Breast epithelium (tissue), 3 donors: ENCODE measurements at regions not wholly inside any gene's neighbourhood (a gene's known extent, or its start where the extent isn't known, plus 50 kb on each side); places are given as distances from the start of the nearest gene placed in this dataset.

ENCODE experiments used
- POLR2A ChIP-seq: fragments of 450-650 bp; IDR thresholded peaks from one replicate; pipeline ENCODE4 v1.6.1; 2016; ENCODE audit warnings: antibody characterized with exemption, mild to moderate bottlenecking, moderate library complexity
- POLR2AphosphoS5 ChIP-seq, 3 donors: sonication (generic); formaldehyde crosslinking; IDR thresholded peaks; one replicate each; pipeline ENCODE4 v1.6.1; 2017; ENCODE audit warnings: antibody characterized with exemption in 3 of 3
- TF ChIP-seq, protein P1 (sequence below), 3 donors: fragments of 450-650 bp; IDR thresholded peaks; one replicate each; pipeline ENCODE4 v1.5.1; 2016 to 2017; ENCODE audit warnings: antibody characterized with exemption in 3 of 3, mild to moderate bottlenecking in 3 of 3, moderate library complexity in 3 of 3

GRCh38 chr12:42677461-42677860, 87.9 kb upstream of the PRICKLE1 start:
- TF ChIP-seq, protein P1, sequence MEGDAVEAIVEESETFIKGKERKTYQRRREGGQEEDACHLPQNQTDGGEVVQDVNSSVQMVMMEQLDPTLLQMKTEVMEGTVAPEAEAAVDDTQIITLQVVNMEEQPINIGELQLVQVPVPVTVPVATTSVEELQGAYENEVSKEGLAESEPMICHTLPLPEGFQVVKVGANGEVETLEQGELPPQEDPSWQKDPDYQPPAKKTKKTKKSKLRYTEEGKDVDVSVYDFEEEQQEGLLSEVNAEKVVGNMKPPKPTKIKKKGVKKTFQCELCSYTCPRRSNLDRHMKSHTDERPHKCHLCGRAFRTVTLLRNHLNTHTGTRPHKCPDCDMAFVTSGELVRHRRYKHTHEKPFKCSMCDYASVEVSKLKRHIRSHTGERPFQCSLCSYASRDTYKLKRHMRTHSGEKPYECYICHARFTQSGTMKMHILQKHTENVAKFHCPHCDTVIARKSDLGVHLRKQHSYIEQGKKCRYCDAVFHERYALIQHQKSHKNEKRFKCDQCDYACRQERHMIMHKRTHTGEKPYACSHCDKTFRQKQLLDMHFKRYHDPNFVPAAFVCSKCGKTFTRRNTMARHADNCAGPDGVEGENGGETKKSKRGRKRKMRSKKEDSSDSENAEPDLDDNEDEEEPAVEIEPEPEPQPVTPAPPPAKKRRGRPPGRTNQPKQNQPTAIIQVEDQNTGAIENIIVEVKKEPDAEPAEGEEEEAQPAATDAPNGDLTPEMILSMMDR (IDR thresholded peaks at IDR 0.05), result no peak
- no peak for TF ChIP-seq POLR2A
- no peak for TF ChIP-seq POLR2AphosphoS5 (IDR thresholded peaks at IDR 0.05)
